CD4-positive, alpha-beta T cell treated with Interferon alpha-2 for 1 hour (primary cell): ENCODE measurements at regions not wholly inside any gene's neighbourhood (a gene's known extent, or its start where the extent isn't known, plus 50 kb on each side); places are given as distances from the start of the nearest gene placed in this dataset.
"Not testable (repeated sequence)": the region's sequence is repeated elsewhere in the genome, so short reads cannot be mapped to it uniquely, and the experiment has no call there.

Source experiments
- DNase-seq, 2 donors: peaks; one replicate each; pipeline ENCODE4 v3.0.0-alpha.2; 2020 to 2022

GRCh38 chr2:175400975-175401374, 219.5 kb upstream of the ATP5MC3 start:
- no peak for DNase-seq

GRCh38 chr2:175399326-175399725, 217.8 kb upstream of the ATP5MC3 start:
- DNase-seq, result no peak

GRCh38 chr2:175398848-175399247, 217.3 kb upstream of the ATP5MC3 start:
- DNase-seq, result no peak

GRCh38 chr2:175396696-175397095, 215.2 kb upstream of the ATP5MC3 start:
- DNase-seq, result no peak

GRCh38 chr2:175393851-175394250, 212.3 kb upstream of the ATP5MC3 start:
- DNase-seq, result no peak

- no peak for DNase-seq
These were observed 201.8 kb upstream of the ATP5MC3 start for GRCh38 chr2:175383286-175383685.

GRCh38 chr2:175373729-175374128, 192.2 kb upstream of the ATP5MC3 start:
- no peak for DNase-seq

- DNase-seq, result no peak
These were observed 191.5 kb upstream of the ATP5MC3 start for GRCh38 chr2:175372704-175373701.

- no peak for DNase-seq
These were observed 189.9 kb upstream of the ATP5MC3 start for GRCh38 chr2:175371378-175371777.

GRCh38 chr2:175366815-175367214, 185.3 kb upstream of the ATP5MC3 start:
- DNase-seq, result peak in 1 of 2 donors; percentile 31

GRCh38 chr2:175363699-175364098, 182.2 kb upstream of the ATP5MC3 start:
- DNase-seq, result no peak

- no peak for DNase-seq
These were observed 180.8 kb upstream of the ATP5MC3 start for GRCh38 chr2:175362331-175362730.

- no peak for DNase-seq
These were observed 178.2 kb upstream of the ATP5MC3 start for GRCh38 chr2:175359710-175360109.

- no peak for DNase-seq
These were observed 175.4 kb upstream of the ATP5MC3 start for GRCh38 chr2:175356901-175357300.

GRCh38 chr2:175355246-175355645, 173.7 kb upstream of the ATP5MC3 start:
- DNase-seq, result no peak

- DNase-seq, result no peak
These were observed 171.8 kb upstream of the ATP5MC3 start for GRCh38 chr2:175353275-175353674.

GRCh38 chr2:175351512-175351911, 170.0 kb upstream of the ATP5MC3 start:
- no peak for DNase-seq

- DNase-seq, result no peak
These were observed 168.6 kb upstream of the ATP5MC3 start for GRCh38 chr2:175350105-175350504.

GRCh38 chr2:175342085-175342484, 160.6 kb upstream of the ATP5MC3 start:
- DNase-seq, result no peak

GRCh38 chr2:175330195-175330594, 148.7 kb upstream of the ATP5MC3 start:
- DNase-seq, result no peak

- DNase-seq, result no peak
These were observed 145.3 kb upstream of the ATP5MC3 start for GRCh38 chr2:175326801-175327200.

GRCh38 chr2:175326164-175326563, 144.7 kb upstream of the ATP5MC3 start:
- not testable (repeated sequence) for DNase-seq

- no peak for DNase-seq
These were observed 141.7 kb upstream of the ATP5MC3 start for GRCh38 chr2:175323162-175323561.

GRCh38 chr2:175318542-175318941, 137.0 kb upstream of the ATP5MC3 start:
- no peak for DNase-seq

GRCh38 chr2:175317751-175318150, 136.2 kb upstream of the ATP5MC3 start:
- DNase-seq, result no peak
